ENCODE measurements at regions not wholly inside any gene's neighbourhood (a gene's known extent, or its start where the extent isn't known, plus 50 kb on each side); places are given as distances from the start of the nearest gene placed in this dataset.

DNA sequence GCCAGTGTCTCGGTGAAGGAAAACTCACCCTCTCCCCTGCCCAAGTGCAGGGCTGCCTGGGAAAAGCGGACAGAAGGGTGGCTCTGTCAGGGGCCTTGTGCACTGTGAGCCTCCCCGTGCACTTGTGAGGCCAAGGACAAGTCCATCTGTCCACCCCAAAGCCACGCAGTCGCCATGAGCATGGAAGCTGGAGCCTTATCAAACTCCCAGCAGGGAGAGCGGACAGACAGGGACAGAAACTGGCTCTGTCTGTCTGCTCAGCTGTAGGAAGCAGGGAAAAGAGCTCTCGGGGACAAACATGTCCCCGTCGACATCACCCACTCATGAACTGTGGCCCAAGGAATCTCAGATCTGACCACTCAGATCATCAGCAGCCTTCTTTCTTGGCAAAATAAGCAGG is 1385.4 kb downstream of the TBC1D22A start:
- no peak for DNase-seq (ENCODE audit: extremely low read depth in 1 of 2, low read depth in 1 of 2)

DNA sequence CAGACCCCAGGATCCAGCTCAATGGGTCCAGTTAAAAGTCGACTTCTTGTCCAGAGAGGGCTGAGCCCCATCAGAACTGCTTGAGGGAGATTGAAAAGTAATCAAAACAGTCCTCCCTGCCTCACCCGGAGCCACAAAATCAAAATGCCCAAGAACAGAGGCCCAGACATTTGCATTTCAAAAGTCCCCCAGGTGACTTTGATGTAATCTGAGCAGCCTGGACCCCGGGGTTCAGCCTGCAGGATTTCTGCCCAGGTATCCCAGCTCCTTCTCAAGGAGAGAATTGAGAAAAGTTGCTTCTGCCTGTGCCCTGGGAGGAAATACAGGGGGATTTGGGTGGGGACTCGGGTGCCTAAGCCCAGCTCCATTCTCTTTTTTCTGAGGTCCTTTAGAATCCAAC is 1385.0 kb downstream of the TBC1D22A start:
- DNase-seq (ENCODE audit: extremely low read depth in 1 of 2, low read depth in 1 of 2), result no peak

DNA sequence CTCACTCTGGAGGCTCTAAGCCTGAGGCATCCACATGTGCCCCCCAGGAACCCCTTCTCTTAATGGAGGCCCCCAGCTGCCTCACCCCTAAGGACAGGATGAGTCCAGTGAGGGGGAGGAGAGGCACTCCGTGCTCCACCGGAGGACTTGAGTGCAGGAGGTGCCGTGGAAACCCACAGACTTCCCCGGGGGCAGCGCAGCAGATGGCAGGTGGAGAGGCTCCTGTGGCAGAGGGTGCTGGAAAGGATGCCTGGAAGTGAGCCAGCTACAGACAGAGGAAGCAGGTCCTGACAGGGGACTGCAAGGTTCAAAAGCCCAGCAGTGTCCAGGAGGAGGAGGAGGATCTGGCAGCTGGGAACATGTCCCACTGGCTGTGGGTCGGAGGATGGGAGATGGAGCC is 1384.0 kb downstream of the TBC1D22A start:
- no peak for DNase-seq (ENCODE audit: extremely low read depth in 1 of 2, low read depth in 1 of 2)

DNA sequence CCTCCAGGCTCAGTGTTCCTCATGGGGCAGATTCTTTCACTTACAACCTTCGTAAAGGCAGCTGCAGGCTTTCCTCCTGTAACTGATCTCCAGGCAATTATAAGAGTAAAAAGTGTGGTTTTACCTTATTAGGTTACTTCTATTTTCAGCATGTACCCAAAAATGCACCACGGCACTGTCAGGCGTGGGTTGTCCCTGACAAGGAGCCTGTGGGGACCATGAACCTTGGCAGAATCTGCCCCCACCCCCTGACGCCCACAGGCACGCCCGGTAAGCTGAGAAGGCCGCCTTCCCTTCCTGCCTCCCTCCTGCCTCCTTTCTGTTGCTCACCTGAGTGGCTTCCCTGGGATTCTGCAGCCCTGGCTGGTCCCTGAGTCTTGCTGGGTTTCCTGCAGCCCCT is 1383.3 kb downstream of the TBC1D22A start:
- DNase-seq (ENCODE audit: extremely low read depth in 1 of 2, low read depth in 1 of 2), result no peak

DNA sequence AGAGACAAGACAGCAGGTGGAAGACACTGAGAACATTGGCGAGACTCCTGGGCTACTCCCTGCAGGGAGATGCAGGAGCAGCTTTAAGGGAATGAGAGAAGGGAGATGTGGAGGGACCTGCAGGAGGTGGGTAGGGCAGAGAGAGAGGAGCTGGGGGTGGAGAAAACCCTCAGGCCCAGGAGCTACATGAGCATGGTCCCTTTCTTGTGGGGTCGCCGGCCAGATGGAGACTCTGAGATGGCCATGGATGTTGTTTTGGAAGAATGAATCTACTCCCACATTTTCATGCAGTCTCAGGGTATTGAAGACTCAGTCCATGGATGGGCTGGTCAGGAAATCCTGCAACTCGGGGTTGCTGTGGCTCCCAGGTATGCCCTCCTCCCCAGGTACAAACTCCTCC is 1381.9 kb downstream of the TBC1D22A start:
- no peak for DNase-seq (ENCODE audit: extremely low read depth in 1 of 2, low read depth in 1 of 2)

DNA sequence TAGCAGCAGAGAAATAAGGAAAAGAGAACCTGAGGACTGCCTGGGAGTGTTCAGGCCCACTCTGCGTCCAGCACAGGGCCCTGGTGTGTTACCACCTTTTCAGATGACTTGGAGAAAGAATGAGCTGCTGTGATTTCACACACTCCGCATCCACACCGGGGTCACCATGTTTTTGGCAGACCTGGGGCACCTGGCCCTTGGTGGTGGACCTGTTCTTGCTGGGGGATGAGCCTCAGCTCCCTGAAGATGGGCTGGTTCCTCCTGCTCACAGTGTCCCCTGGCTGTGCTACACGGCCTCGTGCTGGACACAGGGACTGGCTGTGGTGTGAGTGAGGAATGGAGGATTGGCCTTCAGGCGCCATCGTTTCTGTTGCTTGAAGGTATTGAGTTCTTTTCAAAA is 1381.4 kb downstream of the TBC1D22A start:
- no peak for DNase-seq (ENCODE audit: extremely low read depth in 1 of 2, low read depth in 1 of 2)

DNA sequence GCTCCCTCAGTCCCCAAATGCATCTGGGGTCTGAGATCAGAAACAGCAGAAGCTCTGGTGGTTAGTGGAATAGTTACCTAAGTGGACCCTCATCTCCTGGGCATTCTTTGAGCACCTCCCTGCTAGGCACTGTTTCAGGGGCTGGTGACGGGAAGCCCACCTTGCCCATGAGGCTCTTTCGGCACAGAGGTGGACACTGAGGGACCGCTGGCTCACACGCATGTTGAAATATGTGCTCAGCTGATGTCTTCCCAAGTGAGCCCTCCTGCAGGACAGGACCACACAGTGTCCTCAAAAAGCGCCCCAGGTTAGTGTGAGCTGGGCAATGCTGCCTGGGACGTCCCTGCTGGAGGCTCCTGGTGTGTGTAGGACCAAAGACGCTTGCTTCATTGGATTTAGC is 1379.9 kb downstream of the TBC1D22A start:
- no peak for DNase-seq (ENCODE audit: extremely low read depth in 1 of 2, low read depth in 1 of 2)

DNA sequence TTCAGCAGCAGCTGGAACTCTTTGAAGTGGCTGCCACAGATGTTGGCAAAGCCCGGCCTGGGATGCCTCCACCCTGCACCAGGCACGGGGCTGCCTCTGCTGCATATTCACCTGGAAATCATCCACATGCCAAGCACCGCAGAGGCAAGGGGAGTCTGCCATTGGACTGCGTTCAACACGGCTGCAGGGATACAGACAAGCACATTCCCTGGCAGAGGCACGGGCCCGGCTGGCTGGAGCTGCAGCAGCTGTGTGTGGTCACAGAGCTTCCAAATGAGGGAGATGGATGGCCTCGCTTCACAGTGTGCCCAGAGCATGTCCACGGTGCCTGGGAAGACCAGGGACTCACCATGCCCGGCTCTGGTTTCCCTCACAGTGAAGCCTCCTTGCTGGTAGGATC is 1378.9 kb downstream of the TBC1D22A start:
- no peak for DNase-seq (ENCODE audit: extremely low read depth in 1 of 2, low read depth in 1 of 2)

DNA sequence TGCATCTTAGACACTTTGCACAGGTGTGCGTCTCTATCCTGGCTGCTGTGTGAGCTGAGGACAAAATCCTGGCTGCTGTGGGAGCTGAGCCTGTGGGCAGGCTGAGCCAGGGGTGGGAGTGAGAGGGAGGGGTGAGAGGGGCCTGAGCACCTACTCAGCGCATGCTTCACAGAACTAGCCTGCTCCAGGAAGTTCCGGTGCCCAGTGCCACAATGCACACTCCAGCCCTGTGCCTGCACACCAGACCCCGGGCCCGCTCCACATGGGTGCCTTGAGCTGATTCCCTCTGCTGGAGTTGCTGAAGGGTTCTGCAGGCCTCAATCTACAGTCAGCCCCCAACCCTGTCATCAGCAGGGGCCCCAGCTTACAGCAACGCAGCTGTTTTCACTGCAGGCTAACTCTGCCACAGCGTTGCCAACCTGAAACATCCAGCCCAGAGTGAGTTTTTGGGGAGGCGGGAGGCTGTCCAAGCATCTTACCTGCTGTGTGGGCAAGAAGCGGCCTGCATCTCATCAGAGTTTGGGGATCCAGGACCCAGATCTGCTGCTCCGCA is 1377.9 kb downstream of the TBC1D22A start:
- no peak for DNase-seq (ENCODE audit: extremely low read depth in 1 of 2, low read depth in 1 of 2)

DNA sequence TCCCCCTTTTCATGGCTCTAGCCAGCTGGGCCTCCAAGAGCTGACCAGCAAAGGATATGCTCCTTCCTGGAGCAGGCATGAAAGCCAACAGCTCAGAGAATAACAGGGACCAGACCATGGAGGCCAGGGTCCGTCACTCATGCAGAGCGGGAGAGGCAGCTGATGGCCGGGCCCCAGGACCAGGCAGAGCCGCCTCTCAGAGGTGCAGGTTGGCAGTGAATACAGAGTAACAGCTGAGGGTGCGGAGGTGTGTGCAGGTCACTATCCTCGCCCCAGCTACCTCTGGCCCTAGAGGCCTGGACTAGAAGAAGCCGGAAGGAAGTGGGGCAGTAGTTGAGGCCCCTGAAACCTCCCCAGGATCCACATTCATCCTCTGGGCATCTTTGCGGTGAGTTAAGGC is 1377.3 kb downstream of the TBC1D22A start:
- no peak for DNase-seq (ENCODE audit: extremely low read depth in 1 of 2, low read depth in 1 of 2)

DNA sequence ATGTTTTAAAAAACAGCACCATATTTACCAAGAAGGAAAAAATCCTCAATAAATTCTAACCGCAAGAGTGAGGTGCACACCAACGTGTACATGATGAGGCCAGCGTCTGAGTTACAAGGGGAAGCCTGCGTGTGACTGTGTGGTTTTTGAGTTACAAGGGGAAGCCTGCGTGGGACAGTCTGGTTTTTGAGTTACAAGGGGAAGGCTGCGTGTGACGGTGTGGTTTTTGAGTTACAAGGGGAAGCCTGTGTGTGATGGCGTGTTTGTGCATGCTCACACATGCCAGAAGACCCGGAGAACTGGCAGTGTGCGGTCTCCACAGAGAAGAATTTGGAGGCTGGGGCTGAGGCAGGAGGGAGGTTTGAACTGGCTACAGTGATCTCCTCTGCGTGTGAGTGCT is 1376.4 kb downstream of the TBC1D22A start:
- DNase-seq (ENCODE audit: extremely low read depth in 1 of 2, low read depth in 1 of 2), result no peak

DNA sequence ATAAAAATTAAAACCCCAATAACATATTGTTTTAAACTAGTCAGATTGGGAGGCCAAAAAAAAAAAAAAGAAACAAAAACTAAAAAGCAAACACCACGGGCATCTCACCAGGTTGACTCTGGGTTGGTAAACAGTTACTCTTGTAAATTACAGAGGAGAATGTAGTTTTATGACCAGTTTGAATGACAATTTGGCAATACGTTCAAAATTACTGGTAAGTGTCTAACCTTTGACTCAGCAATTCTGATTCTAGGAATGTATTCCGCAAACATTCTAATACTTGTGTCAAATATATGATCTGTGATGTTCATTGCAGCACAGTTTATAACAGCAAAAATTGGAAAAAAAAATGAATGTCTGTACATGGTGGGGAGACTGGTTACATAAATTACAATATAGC is 1376.0 kb downstream of the TBC1D22A start:
- no peak for DNase-seq (ENCODE audit: extremely low read depth in 1 of 2, low read depth in 1 of 2)

DNA sequence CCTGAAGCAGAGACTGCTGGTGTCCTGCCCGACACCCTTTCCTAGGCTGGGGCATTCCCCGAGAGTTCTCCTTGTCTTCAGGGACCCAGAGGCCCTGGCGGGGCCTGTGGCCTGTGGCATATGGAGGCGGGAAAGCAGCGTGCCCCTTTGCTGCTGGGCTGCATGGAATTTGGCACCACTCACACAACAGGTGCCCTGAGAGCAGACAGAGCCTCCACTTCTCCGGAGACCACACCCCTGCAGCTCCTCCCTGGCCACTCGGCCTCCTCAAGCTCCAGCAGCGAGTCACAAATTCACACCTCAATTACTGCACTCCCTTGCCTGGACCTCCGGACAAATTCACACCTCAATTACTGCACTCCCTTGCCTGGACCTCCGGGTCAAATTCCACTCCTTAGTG is 1375.2 kb downstream of the TBC1D22A start:
- no peak for DNase-seq (ENCODE audit: extremely low read depth in 1 of 2, low read depth in 1 of 2)

DNA sequence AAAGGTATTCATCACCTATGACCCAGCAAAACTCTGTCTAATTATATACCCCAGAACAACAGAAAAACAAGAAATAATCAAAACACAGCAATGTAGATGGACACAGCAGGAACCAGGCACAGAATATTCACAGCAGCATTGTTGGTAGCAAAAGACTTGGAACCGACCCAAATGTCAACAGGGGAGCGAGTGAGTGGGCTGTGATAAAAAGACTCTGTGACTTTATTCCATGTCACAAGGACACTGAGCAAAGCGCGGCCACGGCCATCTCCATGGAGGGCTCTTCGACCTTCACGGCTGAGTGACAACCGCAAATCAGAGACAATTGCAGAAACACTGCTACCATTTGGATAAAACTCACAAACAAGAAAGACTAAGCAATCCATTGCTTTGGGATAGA is 1373.1 kb downstream of the TBC1D22A start:
- no peak for DNase-seq (ENCODE audit: extremely low read depth in 1 of 2, low read depth in 1 of 2)

DNA sequence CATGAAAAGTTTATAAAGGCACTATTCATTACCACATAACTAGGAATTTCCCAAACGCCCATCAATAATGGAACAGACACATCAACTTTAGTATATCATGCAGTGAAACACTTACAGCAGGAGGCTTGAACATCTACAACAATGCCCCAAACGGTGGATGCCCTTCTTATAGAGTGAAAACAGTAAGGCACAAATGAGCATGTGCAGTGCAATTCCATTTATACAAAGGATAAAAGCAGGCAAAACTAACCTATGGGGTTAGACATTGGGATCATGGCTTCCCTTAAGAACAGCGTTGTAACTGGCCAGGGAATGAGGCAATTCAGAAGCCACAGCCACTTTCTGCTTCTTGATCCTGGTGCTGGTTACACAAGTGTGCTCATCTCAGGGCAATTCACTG is 1363.0 kb downstream of the TBC1D22A start:
- no peak for DNase-seq (ENCODE audit: extremely low read depth in 1 of 2, low read depth in 1 of 2)

DNA sequence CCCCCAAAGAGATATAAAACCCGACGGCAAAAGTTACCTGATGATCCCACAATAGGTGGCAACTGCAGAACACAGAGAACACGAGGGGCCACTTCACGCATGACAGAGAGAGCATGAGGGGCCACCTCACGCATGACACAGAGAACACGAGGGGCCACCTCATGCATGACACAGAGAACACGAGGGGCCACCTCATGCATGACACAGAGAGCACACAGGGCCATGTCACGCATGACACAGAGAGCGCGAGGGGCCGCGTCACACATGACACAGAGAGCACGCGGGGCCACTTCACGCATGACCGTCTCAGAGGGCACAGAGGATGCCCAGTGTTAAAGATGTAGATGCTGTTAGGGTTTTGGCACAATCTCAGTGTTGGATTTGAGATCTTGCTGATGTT is 1359.5 kb downstream of the TBC1D22A start:
- DNase-seq (ENCODE audit: extremely low read depth in 1 of 2, low read depth in 1 of 2), result no peak

DNA sequence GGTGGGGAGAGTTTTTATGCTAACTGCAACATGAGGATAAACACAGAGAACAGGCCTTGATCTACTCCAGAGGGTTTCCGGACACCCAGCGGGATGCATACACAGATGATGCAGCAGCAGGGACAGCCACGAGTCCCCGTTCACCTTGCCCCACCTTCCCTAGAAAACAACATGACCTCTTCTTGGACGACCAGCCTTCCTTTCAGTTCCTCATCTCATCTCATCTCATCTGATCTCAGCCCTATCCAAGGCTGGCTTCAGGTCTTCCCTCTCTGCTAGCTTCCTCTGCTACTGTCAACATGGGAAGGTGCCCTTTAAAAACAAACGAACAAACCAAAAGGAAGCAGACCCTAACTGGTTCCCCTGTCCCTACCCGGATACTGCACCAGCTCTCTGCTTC is 1356.2 kb downstream of the TBC1D22A start:
- no peak for DNase-seq (ENCODE audit: extremely low read depth in 1 of 2, low read depth in 1 of 2)

DNA sequence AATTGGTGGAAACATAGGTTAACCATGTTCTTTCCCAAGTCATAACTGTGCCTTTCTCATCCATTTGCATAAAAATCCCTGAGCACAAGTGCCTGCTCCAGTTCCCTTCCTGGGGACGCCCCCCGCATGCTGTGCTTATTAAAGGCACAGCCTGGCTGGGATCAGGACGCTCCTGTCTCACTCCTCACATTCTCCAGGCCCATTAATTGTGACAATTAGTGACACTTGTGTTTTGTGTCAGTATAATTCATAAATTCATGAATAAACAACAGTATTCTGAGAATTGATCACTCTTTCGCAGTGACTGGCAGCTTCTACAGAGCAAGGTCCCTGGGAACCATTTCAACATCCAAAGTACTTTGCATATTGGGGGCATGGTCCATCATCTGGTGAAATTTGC is 1354.4 kb downstream of the TBC1D22A start:
- no peak for DNase-seq (ENCODE audit: extremely low read depth in 1 of 2, low read depth in 1 of 2)

DNA sequence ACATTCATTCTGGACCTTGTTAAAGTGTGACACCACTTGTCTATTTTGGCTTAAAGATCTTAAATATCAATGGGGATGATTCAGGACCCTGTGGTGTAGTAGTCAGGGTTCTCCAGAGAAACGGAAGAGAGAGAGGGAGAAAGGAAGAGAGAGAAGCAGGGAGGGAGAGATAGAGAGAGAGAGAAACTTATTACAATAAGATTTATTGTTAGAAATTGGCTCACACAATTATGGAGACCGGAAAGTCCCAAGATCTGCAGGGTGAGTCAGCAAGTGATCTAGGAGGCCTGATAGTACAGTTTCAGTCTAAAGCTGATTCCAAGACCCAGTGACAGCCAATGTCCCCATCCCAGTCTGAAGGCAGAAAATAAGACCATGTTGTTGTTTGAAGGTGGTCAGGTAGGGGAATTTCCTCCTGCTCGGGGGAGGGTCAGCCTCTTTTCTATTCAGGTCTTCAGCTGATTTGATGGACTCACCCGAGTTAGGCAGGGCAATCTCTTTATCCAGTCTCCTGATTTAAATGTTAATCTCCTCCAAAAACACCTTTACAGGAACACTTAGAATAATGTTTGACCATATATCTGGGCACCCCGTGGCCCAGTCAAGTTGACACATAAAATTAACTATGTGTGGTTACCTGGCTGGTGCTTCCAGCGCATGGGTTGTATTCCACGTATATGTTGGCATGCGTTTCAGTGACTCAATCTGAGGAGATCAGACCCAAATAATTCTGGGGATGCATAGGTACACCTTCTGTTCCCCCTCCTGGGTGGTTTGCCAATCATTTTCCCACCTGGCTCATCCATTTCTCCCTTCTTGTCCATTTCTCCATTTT is 1350.5 kb downstream of the TBC1D22A start:
- no peak for DNase-seq (ENCODE audit: extremely low read depth in 1 of 2, low read depth in 1 of 2)

DNA sequence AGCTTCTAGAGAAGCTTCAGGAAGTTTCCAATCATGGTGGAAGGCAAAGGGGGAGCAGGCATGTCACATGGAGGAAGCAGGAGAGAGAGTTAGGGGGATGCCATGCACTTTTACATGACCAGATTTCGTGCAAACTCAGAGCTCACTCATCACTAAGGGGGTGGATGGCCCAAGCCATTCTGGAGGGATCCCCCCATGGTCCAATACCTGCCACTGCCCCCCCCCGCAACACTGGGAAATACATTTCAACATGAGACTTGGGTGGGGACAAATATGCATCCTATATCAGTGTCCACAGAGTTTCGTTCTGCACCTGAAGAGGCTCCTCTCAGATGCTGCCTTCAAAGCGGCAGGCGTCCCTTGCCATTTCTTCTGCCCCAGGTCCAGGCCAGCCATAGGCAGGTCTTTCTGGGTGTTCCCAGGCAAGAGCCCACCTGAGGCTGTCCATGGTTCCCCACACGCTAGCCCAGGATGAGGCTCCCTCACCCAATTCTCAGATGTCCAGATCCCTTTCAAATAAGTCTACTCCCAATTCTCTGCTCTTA is 1344.3 kb downstream of the TBC1D22A start:
- DNase-seq (ENCODE audit: extremely low read depth in 1 of 2, low read depth in 1 of 2), result no peak

DNA sequence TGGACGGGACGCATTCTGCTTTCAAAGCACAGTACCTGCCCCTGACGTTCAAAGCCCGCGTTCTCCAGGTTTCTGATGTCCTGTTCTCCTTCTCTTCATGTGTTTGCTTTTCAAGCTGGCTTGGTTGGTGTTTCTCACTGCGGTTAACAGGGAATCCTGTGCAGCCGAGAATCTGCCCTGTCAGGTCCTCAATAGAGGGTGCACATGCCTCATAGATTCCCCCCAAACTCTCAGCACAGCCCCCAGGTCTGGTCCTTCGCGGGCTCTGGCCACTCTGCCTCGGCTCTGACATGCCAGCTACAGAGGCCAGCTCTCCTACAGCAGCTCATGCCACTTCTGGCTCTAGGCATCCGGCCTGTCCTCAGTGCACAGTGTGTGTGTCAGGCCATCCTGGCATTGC is 1343.8 kb downstream of the TBC1D22A start:
- DNase-seq (ENCODE audit: extremely low read depth in 1 of 2, low read depth in 1 of 2), result no peak

DNA sequence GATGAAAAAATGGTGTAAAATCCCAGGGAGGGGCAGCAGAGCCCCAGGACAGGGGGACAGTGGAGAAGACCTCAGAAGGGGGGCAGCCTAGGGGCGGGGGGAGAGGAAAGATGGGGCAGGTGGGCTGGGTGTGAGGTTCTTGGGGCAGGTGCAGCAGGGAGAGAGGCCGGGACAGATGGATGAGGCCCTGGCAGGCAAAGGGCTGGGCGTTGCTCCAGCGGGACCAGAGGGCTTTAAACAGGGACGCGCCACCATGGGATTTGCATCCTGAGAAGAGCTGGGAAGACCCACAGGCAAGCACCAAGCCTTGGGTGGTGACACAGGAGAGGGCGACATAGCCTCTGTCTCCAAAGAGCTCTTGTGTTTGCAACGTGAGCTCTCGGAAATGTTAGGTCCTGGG is 1342.8 kb downstream of the TBC1D22A start:
- DNase-seq (ENCODE audit: extremely low read depth in 1 of 2, low read depth in 1 of 2), result no peak

DNA sequence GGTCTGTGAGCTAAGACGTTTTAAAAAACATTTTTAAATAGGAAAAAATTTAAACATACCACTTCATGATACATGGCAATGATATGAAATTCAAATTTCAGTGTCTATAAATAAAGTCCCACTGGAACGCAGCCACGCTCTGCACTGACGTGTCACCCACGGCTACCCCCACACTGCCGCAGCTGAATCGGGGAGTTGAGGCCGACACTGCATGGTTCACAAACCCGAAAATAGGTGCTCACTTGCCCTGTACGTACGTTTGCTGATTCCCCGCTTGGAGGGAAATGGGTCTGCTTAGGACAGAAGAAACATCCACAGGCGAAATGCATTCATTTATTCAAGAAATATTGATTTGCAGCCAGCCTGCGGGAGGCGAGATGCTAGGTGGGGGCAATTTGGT is 1342.3 kb downstream of the TBC1D22A start:
- no peak for DNase-seq (ENCODE audit: extremely low read depth in 1 of 2, low read depth in 1 of 2)
